COLO668 (cell line): ENCODE measurements at regions not wholly inside any gene's neighbourhood (a gene's known extent, or its start where the extent isn't known, plus 50 kb on each side); places are given as distances from the start of the nearest gene placed in this dataset.

Experiments used
- DNase-seq: peaks from one replicate; lab custom pipeline; 2025; ENCODE audit not compliant: unreplicated experiment; lab: John Stamatoyannopoulos, UW

DNA sequence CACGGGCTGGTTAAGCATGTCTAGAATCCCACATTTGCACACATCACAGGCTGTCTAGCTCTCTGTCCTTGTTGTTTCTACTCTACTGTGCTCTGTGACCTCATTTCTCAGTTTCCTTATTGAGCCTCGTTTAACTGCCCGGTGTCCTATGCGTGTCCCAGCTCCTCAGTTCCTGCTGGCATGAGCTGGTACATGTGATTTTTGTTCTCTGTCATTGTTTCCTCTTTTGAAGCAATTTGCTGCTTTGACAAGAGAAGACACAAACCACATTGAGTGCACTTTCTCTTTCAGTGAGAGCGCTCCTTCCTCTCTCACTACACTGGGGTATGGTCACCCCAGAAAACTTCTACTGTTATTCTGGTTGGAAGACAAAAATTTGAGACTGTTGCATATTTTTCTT, 563.5 kb downstream of the PDCD6IP start:
- DNase-seq, result no peak

DNA sequence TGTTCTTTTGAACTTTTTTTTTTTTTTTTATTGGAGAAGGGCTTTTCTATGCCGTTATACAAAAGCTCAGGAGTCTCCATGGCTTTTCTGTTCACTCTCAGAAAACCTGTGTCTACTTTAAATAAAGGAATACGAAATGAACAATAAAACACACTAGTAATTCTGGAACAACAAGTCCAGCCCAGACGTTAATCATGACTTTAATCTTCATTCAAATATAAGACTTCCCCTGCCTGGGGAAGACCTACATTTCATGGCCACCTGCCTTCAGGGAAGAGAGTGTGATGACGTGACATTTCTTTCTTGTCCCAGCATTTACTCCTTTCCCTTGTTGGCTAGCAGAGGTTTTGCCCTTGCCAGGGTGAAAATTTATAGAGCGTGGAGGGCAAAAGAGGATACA, 564.5 kb downstream of the PDCD6IP start:
- DNase-seq, result no peak

DNA sequence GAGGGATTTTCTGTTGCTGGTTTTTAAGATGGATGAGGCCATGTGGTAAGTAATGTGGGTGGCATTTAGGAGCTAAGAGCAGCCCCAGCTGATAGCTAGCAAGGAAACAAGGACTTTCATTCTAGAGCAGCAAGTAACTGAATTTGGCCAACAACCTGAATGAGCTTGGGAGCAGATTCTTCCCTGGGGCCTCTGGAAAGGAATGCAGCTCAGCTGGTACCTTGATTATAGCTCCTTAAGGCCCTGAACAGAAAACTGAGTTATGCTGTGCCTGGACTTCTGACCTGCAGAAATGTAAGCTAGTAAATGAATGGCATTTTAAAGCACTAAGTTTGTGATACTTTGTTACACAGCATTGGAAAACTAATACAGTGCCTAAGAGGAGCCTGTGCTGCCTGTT, 565.5 kb downstream of the PDCD6IP start:
- no peak for DNase-seq

DNA sequence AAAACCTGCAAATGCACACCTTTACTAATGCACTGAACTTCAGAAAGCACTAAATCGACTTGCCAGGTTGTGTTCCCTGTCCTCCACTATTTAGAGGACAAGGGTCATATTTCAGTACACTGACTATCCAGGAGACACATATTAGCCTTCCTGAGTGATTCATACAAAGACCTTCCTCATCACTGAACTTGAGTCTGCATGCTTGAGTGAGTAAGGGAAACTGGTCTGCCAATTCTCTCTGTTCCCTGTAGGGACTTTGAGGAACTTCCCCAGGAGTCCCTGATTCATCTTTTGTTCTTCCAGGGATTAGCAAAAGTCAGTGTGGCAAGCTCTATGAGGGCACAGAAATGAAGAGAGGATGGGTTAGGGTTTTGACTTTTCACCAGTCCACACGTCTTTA, 565.9 kb downstream of the PDCD6IP start:
- no peak for DNase-seq

DNA sequence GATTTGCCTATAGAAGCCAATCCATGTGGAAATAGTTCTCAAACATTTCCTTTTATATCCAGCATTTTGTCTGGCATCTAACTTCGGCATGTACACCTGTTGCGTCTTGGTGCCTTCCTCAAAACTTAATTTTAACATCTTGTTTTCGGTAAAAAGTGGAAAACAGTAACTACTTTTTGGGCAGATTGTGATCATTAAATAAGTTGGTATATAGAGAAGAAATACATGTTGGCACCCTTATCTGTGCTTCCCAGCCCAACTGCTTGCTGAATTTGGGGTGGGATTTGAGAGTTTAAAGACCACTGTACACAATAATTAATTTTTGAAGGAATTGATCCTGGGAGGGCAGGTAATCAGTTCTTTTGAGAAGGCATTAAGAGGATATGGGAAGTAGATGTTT, 566.8 kb downstream of the PDCD6IP start:
- DNase-seq, result no peak

DNA sequence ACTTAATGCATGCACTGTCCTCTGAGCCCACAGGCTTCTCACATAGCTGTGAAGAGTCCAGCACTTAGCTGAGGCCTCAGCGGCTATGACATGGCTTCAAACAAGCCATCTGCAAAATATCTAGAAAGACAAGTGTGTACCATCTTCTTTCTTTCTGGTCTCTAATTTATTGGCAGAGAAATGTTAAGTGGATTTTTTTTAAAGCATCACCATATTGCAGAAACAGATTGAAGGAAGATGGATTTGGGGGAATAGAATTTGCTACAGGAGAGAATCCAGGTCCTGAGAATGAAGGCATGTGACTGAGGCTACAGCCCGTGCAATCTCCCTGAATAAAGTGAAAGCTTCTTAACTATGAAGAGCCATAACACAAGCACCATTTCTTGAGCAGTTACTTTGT, 567.3 kb downstream of the PDCD6IP start:
- DNase-seq, result no peak

DNA sequence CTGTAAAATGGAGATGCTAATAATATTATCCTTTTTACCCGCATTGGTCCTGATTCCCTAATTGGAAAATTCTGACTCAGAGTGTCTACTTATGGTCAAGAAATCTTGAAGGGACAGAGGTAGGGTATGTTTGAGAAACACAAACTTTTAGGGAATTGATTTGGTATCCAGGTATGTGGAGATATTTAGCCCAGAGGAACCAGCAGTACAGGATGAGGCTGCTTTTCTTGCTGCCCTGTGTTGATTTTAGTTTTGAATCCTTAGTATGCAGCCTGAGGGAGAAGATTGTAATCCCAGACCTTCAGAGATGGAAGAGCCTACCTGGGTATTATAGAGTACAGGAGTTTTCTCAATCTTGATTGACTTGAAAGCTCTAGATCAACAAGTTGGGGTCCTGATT, 569.1 kb downstream of the PDCD6IP start:
- no peak for DNase-seq

DNA sequence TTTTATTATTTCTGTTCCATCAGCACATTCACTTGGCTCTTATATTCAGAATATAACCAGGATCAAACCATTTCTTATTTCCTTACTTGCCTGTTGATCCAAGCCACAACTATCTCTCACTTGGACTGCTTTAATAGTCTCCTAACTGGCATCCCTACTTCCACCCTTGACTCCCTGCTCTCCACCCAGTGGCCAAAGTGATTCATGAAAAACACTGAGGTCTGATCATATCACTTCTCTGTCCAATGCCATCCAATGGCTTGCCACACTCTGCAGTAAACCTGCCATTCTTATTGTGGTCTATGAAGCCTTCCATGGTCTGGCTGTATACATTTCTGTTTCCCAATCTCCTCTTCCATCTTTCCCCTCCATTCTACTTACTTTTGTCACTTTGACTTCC, 576.1 kb downstream of the PDCD6IP start:
- no peak for DNase-seq

DNA sequence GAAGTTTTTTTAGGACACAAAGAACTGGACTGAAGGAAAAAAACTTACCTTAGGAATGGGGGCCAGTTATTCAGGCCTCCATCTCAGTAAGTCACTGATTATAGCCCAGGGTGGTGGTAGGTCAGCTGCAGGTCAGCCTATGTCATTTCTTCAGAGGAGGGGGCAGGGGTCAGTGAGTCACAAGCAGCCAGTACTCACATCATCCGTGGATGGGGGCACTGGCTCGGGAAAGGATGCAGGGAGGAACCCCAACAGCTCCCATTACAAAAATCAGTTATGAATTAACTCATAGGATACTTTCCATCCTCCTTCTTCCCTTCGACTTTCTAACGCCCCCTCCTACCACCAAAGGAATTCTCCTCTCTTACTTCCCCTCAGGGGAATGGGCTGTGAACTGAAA, 578.3 kb downstream of the PDCD6IP start:
- no peak for DNase-seq

DNA sequence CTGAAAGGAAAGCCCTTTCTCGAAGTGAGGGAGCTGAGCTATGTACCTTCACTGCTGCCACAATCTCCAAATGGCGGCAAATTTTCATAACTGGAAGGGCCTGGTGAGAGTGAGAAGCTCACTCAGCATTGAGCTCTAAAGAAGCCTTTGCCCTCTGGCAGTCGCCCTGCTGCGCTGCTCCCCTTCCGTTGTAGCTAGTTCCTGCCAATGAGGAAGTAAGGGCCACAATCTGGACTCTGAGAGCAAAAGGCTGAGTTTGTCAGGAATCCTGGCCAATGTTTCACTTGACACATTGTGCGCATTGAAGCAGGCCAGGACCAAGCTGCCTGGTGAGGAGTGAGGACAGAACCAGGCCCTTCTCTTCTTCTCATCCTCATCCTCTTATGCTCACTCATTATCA, 579.5 kb downstream of the PDCD6IP start:
- DNase-seq, result no peak

DNA sequence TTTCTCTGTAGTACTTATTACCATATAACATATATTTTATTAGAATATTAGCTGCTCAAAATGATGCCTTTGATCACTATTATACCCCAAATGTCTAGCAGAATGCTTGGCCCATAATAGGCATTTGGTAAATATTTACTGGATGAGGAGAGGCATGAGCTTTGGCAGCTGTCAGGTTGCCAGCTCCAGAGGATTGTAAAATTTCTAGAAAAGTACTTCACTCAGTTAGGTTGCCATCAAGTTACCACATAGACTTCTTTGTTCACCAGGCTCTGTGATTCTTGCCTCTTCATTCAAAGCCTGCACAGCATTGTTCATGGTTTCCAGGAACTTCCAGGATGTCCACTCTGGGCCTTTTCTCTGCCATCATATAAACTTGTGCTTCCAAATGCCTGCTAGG, 582.8 kb downstream of the PDCD6IP start:
- no peak for DNase-seq

DNA sequence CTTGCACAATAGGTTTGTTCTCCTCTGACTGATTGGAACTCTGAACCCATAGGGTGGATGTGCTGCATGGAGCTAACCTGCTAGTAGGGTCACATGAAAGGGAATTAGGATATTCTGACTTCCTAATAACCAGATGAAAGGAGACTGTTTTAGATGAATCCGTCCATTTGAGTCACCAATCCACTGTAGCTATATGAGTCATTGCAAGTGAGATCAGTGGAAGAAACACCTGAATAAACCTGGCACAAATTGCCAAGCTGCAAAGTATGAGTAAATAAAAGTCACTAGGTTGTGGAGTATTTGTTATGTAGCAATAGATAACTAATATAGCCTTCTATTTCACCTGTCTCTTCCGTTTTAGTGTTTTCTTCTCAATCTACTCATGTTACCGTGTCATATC, 584.4 kb downstream of the PDCD6IP start:
- no peak for DNase-seq

DNA sequence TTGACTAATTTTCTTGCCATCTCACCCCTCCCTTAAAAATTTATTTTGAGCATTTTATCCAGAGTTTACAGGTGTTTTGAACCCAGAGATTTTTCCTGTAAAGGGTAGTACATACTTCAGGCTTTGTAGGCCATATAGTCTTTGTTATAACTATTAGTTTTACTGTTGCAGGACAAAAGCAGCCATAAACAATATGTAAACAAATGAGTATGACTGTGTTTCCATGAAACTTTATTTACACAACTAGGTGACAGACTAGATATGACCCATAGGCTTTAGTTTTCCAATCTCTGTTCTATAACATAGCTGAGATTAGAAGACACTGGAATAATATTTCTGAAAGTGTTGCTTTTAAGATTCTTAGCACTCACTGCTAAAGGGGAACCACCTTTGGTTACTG, 587.9 kb downstream of the PDCD6IP start:
- DNase-seq, result no peak

DNA sequence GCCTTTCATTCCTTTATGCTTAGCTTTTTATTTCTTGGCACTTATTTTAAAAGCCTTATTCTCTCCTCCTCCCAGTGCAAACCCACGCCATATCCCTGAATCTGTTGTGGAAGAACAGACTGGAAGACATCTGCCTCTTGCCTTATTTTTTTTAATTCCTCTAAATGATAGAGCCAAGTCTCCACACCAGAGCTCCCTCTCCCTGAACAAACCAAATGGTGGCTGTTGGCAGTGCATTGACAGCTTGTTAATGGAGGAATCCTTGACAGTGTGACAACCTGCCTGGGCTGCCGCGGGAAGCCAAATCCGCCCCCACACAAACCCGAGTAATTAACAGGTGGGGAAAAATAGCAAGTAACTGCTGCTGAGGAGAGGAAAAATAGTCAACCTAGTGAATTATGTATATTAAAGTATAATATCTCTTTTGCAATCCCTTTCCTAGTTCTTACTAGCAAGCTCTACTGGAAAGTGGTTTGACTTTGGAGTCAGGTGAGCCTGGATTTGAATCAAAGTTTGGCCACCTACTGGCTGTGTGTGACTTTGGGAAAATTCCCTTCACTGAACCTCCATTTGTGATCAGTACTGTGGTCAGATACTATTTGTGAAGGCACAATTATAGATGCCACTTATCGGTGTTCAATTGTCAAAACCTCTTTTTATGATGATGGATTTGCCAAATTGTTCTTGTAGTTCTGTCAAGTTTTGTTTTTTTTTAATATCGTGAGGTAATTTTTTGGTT, 589.6 kb downstream of the PDCD6IP start:
- DNase-seq, result no peak

DNA sequence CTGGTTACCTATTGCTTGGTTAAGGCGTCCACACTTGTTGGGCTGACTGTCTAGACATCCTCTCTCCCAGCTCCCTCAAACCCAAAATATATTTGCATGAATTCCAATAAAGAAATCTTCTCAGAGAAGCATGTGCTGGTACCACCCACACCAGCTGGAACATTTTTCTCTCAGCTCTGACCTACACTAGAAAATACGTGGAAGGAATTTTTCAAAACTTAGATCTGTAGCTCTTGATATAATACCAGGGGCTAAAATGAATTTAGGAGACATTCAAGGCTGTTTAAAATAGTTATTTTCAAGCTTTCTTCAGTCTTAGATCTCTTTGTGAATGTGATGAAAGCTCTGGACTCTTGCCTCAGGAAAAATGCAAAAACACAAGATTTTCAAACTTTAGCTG, 590.4 kb downstream of the PDCD6IP start:
- no peak for DNase-seq

DNA sequence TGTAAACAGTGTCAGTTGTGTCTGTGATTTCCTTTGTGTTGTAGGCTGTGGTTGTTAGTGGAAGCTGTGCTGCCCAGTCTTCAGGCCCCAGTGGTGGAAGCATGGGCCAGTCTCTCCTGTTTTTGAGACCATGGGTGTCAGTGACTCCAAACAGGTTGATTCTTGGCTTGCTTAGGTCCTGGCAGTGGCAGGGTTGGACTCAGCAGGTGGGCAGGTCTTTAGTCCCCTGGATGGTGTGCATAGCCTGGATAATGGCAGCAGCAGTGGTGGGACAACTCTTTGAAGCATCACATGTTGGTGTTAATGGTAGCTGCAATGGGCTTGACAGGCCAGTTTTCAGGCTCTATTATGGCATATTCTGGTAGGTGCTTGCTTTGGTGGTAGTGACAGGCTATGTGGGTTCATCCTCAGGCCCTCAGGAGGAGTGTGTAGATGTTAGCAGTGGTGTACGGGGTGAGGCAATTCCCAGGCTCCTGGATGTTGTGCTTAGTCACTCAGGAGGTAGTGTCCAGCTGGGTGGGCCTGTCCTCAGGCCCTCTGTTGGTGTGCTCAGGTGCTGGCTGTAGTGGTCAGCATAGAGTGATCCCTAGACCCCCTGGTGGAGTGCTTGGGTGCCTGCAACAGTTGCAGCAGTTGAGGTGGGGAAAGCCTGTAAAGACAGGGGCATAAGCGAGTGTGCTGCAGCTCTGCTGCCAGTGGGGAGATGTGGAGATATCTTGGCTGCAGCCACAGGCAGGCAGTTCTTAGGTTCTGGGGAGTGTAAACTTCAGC, 596.7 kb downstream of the PDCD6IP start:
- no peak for DNase-seq

DNA sequence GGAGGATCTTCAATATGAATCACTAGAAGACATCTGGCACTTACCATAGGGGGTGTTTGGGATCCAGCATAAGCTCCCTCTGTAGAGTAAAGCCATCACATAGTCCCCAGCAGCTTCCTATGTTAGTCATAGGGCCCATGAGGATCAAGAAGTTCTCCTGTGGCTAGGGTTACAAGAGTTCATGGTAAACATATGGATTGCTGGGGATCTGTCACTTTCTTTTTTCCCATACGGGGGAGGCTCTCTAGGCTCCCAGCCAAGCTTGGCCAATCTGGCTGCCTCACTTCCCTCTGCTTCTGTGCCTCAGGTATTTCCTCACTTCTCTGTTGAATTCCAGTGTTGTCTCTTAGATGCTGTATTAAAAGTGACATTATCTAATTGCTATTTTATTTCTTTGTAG, 597.9 kb downstream of the PDCD6IP start:
- DNase-seq, result no peak

DNA sequence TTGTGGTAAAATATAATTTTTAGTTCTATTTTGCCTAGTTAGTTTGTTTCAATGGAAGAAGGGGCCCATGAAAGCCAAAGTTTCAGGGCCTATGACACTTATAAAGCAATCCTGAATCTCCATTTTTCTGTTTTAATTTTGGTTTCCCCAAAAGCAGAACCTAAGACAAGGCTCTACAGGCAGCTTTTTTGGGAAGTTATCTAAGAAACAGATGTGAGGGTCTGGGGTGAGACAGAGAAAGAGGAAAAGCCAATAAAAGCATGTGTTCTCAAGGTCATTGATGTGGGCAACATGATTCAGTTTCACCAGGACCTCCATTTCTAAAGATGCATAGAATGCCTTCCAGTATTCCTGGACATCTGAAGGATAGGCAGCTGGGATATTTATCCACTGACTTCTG, 598.5 kb downstream of the PDCD6IP start:
- no peak for DNase-seq

DNA sequence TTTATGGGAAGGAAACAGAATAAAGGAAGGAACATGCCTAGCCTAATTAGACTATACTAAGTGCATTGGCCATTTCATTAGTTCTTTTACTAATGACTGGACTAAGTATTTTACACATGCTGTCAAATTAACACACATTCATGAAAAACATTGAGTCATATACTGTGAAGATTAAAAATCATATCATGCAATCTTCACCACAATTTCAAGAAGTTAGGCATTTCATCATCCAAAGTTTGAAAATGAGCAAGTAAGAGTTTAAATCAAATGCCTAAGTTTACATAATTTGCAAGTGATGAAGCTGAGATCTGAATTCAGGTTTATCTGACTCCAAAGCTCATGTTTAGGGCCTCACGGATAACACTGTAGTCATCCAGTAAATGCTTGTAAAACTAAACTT, 601.0 kb downstream of the PDCD6IP start:
- DNase-seq, result no peak

DNA sequence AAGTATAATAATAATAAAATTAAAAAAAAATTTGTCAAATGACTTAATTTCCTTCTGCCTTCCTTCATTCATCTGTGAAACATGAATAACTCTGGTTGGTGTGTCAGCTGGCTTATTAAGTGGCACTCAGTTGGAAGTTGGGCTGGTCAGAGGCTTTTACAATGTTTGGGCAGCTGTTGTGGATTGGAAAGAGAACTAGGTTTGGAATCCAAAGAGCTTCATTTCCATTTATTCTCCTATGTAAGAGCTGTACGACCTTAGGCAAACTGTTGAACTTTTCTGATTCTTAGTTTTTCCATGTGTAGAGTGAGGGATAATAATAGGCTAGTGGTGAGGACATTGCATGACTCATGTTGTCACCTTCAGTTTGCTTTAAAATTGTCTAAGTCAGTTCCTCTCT, 606.7 kb downstream of the PDCD6IP start:
- DNase-seq, result peak; percentile 13

DNA sequence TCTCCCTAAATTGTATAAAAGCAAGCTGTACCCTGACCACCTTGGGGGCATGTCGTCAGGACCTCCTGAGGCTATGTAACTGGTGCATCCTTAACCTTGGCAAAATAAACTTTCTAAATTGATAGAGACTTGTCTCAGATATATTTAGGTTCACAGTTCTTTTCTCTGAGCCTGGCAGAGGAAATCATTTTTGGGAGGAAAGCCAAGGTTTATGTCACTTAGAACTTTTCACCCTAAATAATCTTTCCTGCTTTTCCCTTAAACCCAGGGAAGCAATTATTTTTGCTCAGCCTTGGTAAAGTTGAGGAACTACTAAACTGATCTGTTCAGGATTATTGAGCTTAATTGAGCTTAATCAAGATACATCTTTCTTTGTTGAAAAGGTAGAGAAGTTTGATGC, 608.9 kb downstream of the PDCD6IP start:
- no peak for DNase-seq

DNA sequence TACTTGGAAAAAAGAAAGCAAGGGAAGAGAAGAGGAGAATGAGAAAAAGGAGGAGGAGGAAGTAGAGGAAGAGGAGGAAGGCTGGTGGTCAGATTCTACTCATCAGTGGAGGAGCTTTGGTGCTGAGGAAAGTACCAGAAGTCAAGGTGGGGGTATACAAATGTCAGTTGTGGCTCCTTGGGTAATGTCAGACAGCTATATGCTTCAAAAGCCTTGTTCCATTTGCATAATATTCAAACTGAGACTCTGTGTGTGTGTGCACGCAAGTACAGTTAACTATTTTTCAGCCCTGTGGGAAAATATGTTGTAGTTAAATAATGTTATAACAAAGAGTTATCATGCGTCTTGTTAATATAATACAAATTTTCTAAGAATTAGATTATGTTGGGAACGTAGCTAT, 609.7 kb downstream of the PDCD6IP start:
- DNase-seq, result no peak

DNA sequence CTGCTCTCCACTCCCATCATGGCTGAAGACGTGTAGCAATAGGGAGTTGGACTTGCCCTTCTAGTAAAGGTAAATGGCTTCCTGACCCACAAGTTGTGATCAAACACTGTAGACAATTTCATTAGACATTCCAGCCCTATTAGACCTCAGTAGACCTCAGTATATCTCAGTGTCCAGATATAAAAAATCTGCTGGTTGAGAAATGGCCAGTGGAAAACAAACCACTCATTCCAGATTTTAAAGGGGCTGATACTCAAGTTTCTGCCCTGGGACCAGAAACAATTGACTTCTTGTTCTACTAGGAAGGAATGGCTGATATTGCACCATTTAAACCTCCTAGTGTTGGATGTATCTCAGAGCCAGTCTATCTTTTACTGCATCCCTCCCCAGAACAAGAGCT, 613.2 kb downstream of the PDCD6IP start:
- DNase-seq, result no peak
